Suppressor macrophage treated with lipopolysaccharide for 1 hour (primary cell): ENCODE measurements at regions not wholly inside any gene's neighbourhood (a gene's known extent, or its start where the extent isn't known, plus 50 kb on each side); places are given as distances from the start of the nearest gene placed in this dataset.
A peak's percentile ranks its signal among the peaks of the same experiment; 100 is the strongest.

Source experiments
- DNase-seq, 3 donors: peaks; one replicate each; pipeline ENCODE4 v3.0.0-alpha.2; 2020 to 2022

- DNase-seq, result no peak
Measured at GRCh38 chr15:96692826-96693225, 362.3 kb downstream of the NR2F2 start.

GRCh38 chr15:96693515-96693914 lies 363.0 kb downstream of the NR2F2 start:
- DNase-seq, result no peak

GRCh38 chr15:96693990-96694517 lies 363.6 kb downstream of the NR2F2 start:
- DNase-seq, result peak; percentile 12 to 48 (median 13)

GRCh38 chr15:96695426-96695825 lies 364.9 kb downstream of the NR2F2 start:
- no peak for DNase-seq

- no peak for DNase-seq
Measured at GRCh38 chr15:96699871-96700401, 369.4 kb downstream of the NR2F2 start.

GRCh38 chr15:96700555-96700954 lies 370.1 kb downstream of the NR2F2 start:
- DNase-seq, result no peak

- DNase-seq, result no peak
Measured at GRCh38 chr15:96701443-96701842, 370.9 kb downstream of the NR2F2 start.

- DNase-seq, result no peak
Measured at GRCh38 chr15:96701877-96702276, 371.4 kb downstream of the NR2F2 start.

- DNase-seq, result no peak
Measured at GRCh38 chr15:96702589-96702988, 372.1 kb downstream of the NR2F2 start.

GRCh38 chr15:96703091-96703490 lies 372.6 kb downstream of the NR2F2 start:
- no peak for DNase-seq

- no peak for DNase-seq
Measured at GRCh38 chr15:96703794-96704550, 373.5 kb downstream of the NR2F2 start.

- no peak for DNase-seq
Measured at GRCh38 chr15:96716075-96716474, 385.6 kb downstream of the NR2F2 start.

- DNase-seq, result no peak
Measured at GRCh38 chr15:96716478-96716877, 386.0 kb downstream of the NR2F2 start.

- peak; percentile 43 to 61 (median 47) for DNase-seq
Measured at GRCh38 chr15:96720251-96720650, 389.8 kb downstream of the NR2F2 start.

- DNase-seq, result no peak
Measured at GRCh38 chr15:96720656-96721055, 390.2 kb downstream of the NR2F2 start.

- DNase-seq, result peak in 2 of 3 donors; percentile 9 to 14
Measured at GRCh38 chr15:96728591-96728990, 398.1 kb downstream of the NR2F2 start.

GRCh38 chr15:96732704-96733103 lies 402.2 kb downstream of the NR2F2 start:
- no peak for DNase-seq

- DNase-seq, result no peak
Measured at GRCh38 chr15:96733721-96734120, 403.2 kb downstream of the NR2F2 start.

- no peak for DNase-seq
Measured at GRCh38 chr15:96735632-96736240, 405.2 kb downstream of the NR2F2 start.

GRCh38 chr15:96736384-96736783 lies 405.9 kb downstream of the NR2F2 start:
- peak in 1 of 3 donors; percentile 21 for DNase-seq

- DNase-seq, result peak; percentile 18 to 36 (median 31)
Measured at GRCh38 chr15:96737408-96737807, 406.9 kb downstream of the NR2F2 start.

GRCh38 chr15:96746665-96747064 lies 416.2 kb downstream of the NR2F2 start:
- DNase-seq, result no peak

- DNase-seq, result no peak
Measured at GRCh38 chr15:96747291-96747690, 416.8 kb downstream of the NR2F2 start.

GRCh38 chr15:96750361-96750760 lies 419.9 kb downstream of the NR2F2 start:
- DNase-seq, result no peak
